ENCODE measurements at regions not wholly inside any gene's neighbourhood (a gene's known extent, or its start where the extent isn't known, plus 50 kb on each side); places are given as distances from the start of the nearest gene placed in this dataset.

GRCh38 chr13:73984949-73985691 is 149.1 kb downstream of the KLF12 start:
- no peak for DNase-seq (ENCODE audit: low spot score)
- no peak for TF ChIP-seq CTCF (IDR thresholded peaks at IDR 0.05; ENCODE audit: borderline replicate concordance, control extremely low read depth, extremely low read depth, insufficient read depth, missing control alignments)

DNA sequence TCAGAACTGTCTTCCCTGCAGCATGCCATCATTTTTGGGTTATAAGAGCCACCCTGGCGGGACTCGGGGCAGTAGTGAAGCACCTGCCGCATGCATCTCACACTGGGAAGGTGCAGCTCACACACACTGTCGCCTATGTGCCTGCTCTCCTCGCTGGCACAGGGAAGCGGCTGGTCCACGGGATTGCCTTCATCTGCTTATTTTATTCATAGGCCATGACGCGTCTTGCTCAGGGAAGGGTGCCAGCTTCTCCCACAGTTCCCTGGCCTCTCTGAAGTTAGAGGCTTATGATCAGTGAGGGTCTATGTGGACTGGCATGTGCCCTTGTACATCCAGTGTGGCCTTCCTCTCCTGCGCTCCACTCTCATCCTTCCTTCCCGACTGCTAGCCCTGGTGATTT is 150.0 kb downstream of the KLF12 start:
- DNase-seq (ENCODE audit: low spot score), result no peak
- in situ Hi-C loops (cut with MboI; ENCODE audit: low sequenced_read_pairs, unreplicated experiment), result no loop called here
- TF ChIP-seq CTCF (IDR thresholded peaks at IDR 0.05; ENCODE audit: borderline replicate concordance, control extremely low read depth, extremely low read depth, insufficient read depth, missing control alignments), result no peak

More at GRCh38 chr13:73984949-73985691, 149.1 kb downstream of the KLF12 start:
- in situ Hi-C loops (cut with MboI; ENCODE audit: low sequenced_read_pairs, unreplicated experiment), result no loop called here

GRCh38 chr13:73983109-73983508 is 151.1 kb downstream of the KLF12 start:
- in situ Hi-C loops (cut with MboI; ENCODE audit: low sequenced_read_pairs, unreplicated experiment), result no loop called here
- no peak for TF ChIP-seq CTCF (IDR thresholded peaks at IDR 0.05; ENCODE audit: borderline replicate concordance, control extremely low read depth, extremely low read depth, insufficient read depth, missing control alignments)
- DNase-seq (ENCODE audit: low spot score), result no peak

- no peak for DNase-seq (ENCODE audit: low spot score)
- in situ Hi-C loops (cut with MboI; ENCODE audit: low sequenced_read_pairs, unreplicated experiment), result no loop called here
- no peak for TF ChIP-seq CTCF (IDR thresholded peaks at IDR 0.05; ENCODE audit: borderline replicate concordance, control extremely low read depth, extremely low read depth, insufficient read depth, missing control alignments)
Measured at GRCh38 chr13:73981595-73981994, 152.6 kb downstream of the KLF12 start.

DNA sequence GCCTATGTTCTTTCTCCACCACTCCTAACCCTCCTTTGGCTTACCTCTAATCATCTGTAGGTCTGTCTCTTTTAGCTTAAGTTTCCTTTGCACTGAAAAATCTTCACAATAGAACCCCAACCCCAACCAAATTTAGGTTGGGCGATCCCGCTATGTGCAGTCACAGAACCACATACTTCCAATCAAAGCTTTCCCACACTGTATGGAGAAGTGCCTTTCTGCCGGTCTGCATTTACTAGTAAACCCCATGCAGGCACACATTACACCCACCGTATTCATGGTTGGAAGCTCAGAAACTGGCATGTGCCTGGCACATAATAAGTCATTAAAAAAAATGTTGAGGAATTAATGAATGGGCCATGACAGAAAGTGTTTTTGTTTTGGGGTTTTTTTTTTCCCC is 158.4 kb downstream of the KLF12 start:
- in situ Hi-C loops (cut with MboI; ENCODE audit: low sequenced_read_pairs, unreplicated experiment), result no loop called here
- no peak for TF ChIP-seq CTCF (IDR thresholded peaks at IDR 0.05; ENCODE audit: borderline replicate concordance, control extremely low read depth, extremely low read depth, insufficient read depth, missing control alignments)
- no peak for DNase-seq (ENCODE audit: low spot score)

- in situ Hi-C loops (cut with MboI; ENCODE audit: low sequenced_read_pairs, unreplicated experiment), result no loop called here
- no peak for DNase-seq (ENCODE audit: low spot score)
- TF ChIP-seq CTCF (IDR thresholded peaks at IDR 0.05; ENCODE audit: borderline replicate concordance, control extremely low read depth, extremely low read depth, insufficient read depth, missing control alignments), result no peak
Measured at GRCh38 chr13:73974051-73974450, 160.2 kb downstream of the KLF12 start.
